GM12874 (cell line): ENCODE measurements at regions not wholly inside any gene's neighbourhood (a gene's known extent, or its start where the extent isn't known, plus 50 kb on each side); places are given as distances from the start of the nearest gene placed in this dataset.

Experiments
- CTCF ChIP-seq: IDR thresholded peaks from 2 replicates; pipeline ENCODE4 v1.5.1; 2011; ENCODE audit warnings: low read depth, mild to moderate bottlenecking, control low read depth, low read length, moderate library complexity; ENCODE audit not compliant: insufficient read depth

DNA sequence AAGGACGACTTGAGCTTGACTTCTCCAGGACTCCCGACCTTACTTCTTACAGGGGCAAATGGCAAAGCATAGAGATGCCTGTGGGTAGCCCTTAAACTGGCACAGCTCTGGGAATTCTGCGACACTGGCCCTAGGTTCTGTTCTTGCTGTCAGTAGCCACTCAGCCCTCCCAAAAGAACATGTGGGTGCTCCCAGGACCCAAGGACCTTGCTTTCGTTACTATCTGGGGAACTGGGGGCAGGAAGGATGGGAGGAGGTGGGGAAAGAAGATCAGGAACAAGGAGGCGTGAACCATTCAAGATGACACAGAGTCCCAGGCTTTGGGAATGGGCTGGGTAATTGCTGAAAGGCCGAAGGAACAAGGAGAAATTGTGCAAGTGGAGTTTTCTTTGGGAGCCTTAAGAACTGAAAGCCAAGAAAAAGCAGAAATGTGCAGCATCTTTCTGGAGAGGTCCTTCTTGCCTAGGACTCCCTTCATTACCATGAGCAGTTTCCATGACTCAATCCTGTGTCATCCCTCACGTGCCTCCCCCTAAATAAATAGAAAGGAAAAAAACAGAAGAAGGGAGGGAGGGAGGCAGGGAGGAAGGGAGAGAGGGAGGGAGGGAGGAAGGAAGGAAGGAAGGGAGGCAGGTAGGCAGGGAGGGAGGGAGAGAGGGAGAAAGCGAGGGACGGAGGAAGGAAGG is 284.6 kb upstream of the FOXQ1 start:
- TF ChIP-seq CTCF, result no peak

DNA sequence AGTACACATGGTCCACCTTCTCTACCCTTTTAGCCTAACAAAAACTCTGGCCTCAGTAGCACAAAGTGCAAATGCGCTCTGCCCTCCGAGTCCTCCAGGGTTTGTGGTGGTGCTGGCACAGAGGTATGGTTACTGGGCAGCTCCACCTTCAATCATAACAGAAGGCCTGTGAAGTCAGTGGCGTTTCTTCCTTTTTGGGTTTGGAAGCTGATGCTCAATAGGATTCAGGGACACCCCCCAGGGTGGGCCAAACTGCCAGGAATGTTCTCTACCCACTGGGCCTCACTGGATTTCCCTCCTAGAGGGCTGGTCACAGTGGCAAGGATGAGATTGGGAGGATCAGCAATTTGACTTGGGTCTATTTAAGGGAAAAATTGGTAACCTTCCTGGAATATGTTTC is 286.1 kb upstream of the FOXQ1 start:
- no peak for TF ChIP-seq CTCF

DNA sequence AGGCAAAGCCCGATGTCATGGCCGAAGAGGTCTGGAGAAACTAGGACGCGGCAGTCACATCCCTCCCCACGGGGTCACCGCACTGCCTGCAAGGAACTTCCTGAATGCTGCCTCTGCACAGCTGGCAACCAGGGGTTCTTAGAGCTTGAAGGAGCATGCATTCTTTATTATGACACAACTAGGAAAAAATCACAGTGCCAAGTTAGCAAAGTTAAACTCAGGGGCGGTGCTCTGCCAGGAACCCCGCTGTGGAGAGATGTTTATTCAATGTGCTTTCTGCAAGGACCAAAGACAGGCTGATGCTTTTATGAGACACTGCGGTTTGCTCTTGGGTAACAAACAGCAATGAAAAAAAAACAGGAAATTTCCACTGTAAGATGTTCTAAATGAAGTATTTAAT is 287.3 kb upstream of the FOXQ1 start:
- TF ChIP-seq CTCF, result no peak

DNA sequence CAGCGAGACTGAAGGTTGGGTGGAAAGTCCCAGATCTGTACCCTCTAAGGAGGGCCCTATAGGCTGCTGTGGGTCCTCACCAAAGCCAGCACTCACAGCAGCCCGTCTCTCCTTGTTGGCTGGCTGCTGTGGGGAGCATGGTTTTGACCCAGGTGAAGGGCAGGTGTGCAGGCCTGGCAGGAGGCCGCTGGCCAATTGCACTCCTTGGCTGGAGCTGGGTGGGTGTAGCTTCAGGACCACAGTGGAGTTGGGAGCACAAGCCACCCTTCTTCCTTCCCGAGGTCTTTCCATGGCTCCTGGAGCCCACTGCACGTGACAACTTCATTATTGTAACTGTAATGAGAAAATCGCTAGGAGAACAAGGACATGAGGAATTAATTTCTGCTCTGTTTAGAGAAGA is 287.7 kb upstream of the FOXQ1 start:
- TF ChIP-seq CTCF, result no peak

DNA sequence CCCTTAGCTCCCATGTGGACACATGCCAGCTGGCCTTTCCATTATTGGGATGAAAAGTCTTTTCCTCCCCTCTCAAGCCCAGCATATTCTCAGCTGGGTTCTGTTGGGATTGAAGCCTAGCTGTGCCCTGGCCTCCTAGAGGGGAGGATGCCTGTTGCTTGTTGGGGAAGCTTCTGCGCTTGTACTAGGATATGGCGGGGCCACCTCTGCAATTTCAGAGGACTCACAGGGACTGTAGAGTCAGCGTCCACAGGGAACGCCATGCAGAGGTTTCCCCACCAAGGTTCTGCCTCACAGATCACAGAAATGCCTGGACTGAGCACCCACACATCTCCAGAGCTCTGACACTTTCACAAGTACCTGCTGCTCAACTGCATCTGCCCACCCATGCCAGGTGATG is 288.7 kb upstream of the FOXQ1 start:
- TF ChIP-seq CTCF, result no peak

- TF ChIP-seq CTCF, result no peak
Measured at GRCh38 chr6:1022719-1023118, 289.2 kb upstream of the FOXQ1 start.

DNA sequence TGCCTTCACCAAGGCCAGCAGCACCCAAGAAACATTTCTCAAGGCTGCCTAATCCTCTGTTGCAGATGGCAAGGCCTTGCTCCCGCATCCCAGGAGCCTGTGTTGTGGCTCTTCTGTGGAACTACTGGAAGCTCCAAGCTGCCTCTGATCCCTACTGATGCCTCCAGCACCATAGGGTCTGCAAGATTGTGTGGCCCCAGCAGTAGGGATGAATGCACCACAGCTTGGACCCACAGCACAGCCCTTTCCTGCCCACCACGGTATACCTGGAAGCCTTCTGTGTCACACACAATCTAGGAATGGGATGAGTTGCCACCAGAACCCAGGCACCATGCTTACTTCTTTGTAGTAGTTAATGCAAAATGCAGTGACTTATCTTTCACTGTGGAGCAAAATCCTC is 291.1 kb upstream of the FOXQ1 start:
- TF ChIP-seq CTCF, result no peak
